ENCODE measurements at regions not wholly inside any gene's neighbourhood (a gene's known extent, or its start where the extent isn't known, plus 50 kb on each side); places are given as distances from the start of the nearest gene placed in this dataset.
"Not testable (repeated sequence)": the region's sequence is repeated elsewhere in the genome, so short reads cannot be mapped to it uniquely, and the experiment has no call there.

DNA sequence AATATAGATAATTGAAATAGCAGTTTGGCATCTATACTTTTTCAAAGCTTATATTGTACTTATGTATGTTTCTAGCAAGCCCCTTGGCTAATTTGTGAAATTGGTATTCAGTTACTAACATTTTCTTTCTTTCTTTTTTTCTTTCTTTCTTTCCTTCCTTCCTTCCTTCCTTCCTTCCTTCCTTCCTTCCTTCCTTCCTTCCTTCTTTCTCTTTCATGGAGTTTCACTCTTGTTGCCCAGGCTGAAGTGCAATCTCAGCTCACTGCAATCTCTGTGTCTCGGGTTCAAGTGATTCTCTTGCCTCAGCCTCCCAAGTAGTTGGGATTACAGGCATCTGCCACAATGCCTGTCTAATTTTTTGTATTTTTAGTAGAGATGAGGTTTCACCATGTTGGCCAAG, 215.4 kb downstream of the NNT start:
- DNase-seq (ENCODE audit: low spot score) = not testable (repeated sequence)

DNA sequence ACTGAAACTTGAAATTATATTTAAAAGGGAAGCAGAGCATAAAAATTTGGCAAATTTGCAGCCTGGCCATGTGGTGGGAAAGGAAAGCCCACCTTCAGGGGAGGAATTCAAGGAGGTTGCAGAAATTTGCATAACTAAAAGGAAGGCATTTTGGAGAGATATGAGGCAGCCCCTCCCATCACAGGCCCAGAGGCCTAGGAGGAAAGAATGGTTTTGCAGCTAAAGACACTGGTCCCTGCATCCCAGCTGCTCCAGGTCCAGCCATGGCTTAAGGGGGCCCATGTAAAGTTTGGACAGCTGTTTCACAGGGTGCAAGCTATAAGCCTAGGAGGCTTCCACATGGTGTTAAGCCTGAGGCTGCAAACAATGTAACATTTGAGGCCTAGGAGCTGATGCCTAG, 212.5 kb downstream of the NNT start:
- DNase-seq (ENCODE audit: low spot score) = no peak

DNA sequence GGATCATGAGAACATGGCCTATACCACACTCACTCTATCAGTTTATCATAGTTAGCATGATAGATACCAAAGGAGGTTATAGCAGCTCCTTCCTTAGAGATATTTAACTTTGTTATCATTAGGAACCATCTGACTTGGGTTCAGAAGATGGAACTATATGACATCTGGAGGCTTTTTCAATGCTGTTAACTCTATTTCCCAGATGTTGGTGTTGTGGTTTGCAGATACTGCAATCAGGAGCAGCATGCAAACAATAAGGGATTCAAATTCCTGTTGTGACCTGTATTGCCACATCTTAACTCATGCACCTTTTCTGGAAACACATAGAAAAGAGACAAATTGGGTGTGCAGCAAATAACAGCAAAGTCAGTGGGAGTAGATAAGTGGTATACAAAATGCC, 201.7 kb downstream of the NNT start:
- DNase-seq (ENCODE audit: low spot score) = no peak

DNA sequence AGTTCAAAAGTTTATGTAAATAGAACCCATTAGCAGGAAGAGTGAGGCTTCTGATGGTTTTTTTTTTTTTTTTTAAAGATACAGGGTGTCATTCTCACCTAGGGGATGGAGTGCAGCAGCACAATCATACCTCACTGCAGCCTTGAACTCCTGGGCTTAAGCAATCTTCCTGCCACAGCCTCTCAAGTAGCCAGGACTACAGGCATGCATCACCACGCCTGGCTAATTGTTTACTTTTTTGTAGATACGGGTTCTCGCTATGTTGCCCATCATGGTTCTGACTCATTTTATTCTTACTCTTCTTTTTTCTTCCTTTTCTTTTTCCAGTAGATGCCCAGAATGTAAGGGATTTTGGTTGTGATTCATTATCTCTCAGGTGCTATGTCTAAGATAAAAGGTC, 201.1 kb downstream of the NNT start:
- DNase-seq (ENCODE audit: low spot score) = no peak

DNA sequence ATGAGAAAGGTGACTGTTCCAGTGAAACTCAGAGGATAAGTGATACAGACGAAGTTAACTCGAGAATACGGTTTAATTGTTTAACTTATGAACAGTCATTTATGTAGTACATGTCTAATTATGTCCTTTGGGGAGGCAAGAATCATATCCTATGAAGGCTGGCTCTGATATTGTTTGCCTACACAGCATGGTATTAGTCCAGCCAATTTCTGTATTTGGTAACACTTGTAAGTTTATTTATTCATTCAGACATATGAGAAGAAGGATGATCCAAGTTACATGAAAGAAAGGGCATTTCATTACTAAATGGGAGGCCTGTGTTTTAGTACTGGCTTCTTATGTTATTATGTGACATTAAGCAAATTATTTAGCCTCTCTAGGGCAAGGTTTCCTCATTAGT, 199.7 kb downstream of the NNT start:
- no peak for DNase-seq (ENCODE audit: low spot score)

DNA sequence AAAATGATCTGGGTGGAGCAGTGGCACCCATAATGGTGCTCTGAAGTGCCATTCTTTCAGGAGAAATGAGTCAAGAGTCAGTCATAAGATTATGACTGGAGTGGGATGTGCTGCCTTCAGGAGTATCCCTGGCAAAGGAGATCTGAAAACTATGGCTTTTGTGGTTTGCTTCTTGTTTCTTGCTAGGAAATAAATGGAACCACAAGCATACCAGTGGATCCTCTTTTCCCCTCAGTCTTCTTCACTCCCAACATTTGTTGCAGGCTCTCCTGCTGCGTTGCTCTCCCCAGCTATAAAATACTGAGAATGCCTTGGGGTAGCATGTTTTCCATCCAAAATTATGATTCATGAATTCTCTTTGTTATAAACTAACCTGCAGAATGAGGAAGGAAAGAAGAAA, 199.1 kb downstream of the NNT start:
- DNase-seq (ENCODE audit: low spot score) = no peak

DNA sequence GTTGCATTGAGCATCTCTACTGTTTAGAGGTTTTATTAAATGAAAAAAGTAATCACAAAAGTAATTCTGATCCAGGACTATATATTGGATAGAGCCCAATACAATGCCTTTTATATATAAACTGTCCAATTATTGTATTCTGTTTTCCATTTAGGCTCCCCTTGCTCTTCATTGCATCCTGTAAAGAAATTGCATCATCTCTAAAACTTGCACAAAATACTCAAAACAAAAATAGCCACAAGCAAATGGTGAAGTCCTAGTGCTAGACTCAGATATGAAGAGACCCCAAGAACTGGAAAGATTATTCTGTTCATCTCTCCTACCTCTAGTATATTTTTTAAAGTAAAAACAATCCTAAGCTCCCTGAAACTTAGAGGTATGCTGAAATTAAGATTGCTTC, 195.8 kb downstream of the NNT start:
- DNase-seq (ENCODE audit: low spot score) = no peak

DNA sequence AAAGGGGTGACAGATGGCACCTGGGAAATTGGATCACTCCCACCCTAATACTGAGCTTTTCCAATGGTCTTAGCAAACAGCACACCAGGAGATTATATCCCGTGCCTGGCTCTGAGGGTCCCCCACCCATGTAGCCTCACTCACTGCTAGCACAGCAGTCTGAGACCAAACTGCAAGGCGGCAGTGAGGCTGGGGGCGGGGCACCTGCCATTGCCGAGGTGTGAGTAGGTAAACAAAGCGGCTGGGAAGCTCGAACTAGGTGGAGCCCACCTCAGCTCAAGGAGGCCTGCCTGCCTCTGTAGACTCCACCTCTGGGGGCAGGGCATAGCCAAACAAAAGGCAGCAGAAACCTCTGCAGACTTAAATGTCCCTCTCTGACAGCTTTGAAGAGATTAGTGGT, 188.9 kb downstream of the NNT start:
- not testable (repeated sequence) for DNase-seq (ENCODE audit: low spot score)

DNA sequence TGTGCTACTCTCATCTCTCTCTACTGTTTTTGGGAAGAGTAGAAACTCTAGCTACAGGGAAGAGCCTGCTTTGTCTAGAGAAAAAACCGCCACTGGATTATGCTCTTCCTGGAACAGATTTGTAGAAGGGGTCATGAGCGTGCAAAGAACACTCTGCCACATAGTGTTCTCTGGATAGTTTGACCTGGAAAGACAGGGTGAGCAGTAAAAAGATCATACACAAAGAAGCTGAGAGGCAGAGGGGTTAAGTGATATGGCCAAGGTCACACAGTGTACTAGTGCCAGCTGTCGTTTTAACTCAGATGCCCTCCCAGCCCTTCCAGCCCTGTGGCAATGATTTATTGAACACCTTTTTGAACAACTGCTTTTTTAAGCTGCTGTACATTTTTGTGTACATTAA, 182.2 kb downstream of the NNT start:
- no peak for DNase-seq (ENCODE audit: low spot score)

DNA sequence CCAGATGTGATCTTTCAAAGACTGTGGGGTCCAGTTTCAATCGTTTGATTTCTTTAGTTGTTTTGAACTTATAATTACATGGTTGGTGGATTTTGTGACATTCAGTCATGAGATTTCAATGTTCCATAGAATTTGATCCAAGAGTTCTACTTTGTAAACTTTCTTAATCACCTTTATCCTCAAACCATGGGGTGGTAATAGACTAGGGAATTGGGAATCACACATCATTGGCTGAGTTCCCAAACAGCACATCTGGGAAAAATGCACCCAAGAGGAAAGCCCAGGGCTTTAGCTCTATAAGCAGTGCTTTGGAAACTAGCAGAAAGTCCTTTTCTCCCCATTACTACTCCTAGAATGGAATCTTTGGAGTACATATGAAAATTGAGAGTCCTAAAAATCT, 177.6 kb downstream of the NNT start:
- DNase-seq (ENCODE audit: low spot score) = no peak

DNA sequence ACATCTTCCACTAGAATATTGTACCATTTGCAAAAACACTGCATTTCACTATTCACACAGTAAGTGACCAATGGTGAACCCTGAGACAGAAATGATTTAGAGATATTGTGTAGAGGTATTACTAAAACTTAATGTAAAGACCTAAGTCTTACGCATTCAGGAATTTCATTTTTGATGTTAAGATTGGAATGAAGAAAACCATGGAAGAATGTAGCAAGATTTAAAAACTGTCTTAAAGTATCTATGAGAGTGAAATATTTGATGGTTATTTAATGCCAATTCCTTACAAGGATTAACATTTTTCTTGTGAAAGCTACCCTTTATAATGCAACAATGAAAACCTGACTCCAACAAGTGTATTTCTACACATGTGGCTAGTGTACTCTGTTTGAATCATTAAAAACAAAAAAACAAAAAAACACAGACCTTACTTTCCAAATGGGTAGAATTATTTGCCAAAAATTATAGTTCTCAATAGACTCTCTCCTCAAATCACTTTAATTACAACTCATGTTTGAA, 172.0 kb downstream of the NNT start:
- DNase-seq (ENCODE audit: low spot score) = no peak

DNA sequence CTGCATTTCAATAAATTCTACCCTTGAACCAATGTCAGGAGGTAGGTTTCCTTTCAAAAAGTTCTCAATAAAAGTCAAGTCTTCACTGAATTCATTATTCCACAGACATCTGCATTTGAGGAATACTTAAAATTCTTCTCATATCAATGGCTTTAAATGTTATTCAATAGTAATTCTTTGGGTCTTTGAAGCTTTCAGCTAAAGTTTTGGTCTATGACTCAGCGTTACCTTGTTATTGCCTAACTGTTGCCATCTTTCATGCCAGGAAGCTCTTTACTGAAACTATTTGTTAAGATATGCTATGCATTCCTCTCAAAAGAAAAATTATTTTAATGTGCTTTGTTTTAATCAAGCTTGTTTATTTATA, 170.5 kb downstream of the NNT start:
- no peak for DNase-seq (ENCODE audit: low spot score)

DNA sequence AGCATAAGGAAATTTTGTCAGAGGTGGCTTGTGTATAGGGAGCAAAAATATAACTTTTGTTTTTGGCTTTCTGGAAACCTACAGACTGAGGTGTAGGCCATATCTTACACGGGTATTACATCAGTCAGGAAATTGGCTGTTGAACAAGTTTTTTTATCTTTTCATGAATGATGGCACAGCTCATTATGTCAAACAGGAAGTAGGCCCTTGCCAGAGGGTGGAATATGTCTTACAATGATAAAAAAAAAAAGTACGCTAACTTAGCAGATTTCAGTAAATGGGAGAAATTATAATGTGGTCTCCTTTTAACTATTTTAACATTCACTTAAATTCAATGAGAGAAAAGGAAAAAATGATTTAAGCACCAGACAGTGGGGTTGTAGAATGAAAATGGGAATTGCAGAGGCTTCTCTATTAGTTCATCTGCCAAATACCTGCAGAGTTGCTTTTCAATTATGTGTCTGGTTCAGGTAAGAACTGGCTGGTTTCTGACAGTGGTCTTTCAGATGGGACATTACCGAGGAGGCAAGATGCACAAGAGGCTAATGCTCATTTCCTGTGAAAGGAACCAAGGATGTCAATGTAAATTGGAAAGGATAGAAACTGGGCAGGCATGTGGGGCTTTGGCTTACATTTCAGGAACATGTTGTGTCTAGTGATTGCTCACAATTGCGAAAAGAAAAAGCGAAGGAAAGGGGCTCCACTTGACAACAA, 169.9 kb downstream of the NNT start:
- no peak for DNase-seq (ENCODE audit: low spot score)

DNA sequence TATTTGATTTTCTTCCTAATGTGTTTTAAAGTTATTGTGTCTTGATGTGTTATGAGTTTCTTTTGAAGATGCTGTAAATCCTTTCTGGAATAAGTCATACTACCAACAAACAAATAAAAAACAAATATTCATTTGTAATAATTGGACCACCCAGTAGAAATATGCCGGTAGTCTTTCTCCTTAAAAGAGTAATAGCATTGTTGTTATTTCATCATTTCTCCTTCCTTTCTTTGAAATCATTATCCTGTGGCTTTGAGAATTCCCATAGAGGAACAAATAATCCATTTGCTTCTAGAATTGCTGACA, 169.4 kb downstream of the NNT start:
- no peak for DNase-seq (ENCODE audit: low spot score)

DNA sequence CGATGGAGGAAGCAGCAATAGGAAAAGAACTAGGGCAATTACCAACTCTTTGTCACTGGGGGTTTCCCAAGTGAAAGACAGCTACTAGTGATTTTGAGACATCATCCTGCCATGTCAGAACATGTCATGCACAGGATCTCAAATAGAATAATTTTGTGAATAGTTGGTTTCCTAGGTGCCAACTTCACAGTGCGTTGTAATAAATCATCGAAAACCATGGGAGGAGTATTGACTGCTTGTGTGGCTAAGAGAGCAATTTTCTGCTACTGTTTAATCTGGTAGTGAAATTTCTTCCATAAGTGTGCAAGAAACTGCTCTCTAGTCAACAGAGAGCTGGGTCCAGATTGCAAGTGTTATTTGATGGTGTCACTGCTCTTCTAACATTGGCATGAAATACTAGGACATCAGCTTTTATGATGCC, 168.6 kb downstream of the NNT start:
- DNase-seq (ENCODE audit: low spot score) = no peak

DNA sequence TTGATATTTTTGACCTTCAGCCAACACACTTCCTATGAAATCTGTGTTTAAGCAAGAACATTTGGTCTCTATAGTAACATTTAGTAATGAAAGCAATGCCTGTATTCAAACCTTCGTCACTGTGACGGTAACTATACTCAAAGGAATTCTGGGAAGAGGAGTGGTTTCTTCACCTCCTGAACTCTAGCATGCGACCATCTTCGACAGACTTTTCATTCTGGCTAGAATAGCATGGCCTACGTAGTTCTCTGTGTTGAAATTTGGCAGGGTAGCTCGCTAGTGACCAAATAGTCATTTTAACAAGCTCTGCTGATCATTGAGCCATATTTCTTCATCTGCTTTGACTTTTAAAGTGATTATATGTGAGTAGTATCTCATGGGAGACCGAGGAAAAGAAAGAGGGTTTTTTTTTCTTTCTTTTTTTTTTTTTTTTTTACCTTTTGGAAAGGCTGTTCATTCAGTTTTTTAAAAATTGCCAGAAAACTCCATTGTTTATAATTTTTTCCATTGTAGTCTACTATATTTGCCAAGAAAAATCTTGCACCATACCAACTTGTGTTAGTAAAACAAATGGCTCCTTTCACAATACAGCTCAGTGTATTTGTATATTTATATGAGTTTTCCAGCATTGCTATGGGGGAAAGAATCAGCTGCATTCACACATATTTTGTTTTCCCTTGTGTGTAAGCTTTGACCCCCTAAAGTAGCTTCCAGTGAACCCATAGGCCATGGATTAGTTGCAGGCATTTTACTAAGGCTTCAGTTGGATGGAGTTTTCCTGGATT, 166.8 kb downstream of the NNT start:
- DNase-seq (ENCODE audit: low spot score) = no peak

Measured in cerebellar cortex (tissue), 1 donor.